IMR-90 (cell line): ENCODE measurements at regions not wholly inside any gene's neighbourhood (a gene's known extent, or its start where the extent isn't known, plus 50 kb on each side); places are given as distances from the start of the nearest gene placed in this dataset.

Source experiments
- ATAC-seq: fragments of 200-7000 bp; cut with Tn5 transposase; 2 replicates; pipeline ENCODE4 v1.9.1; 2020; ENCODE audit warnings: low read depth, mild to moderate bottlenecking, moderate library complexity
- BruUV-seq: library from RNA; stranded (reverse); fragments of 400-500 nt; replicated peaks from 2 replicates; lab custom pipeline; 2021; lab: Mats Ljungman, UMichigan
- CTCF ChIA-PET: fragments of 300-600 bp; formaldehyde crosslinking; extraction: SDS; loops from one replicate; lab custom pipeline; 2021; ENCODE audit warnings: antibody characterized with exemption; lab: Yijun Ruan, JAX
- POLR2A ChIA-PET: fragments of 300-600 bp; sonication (Branson Sonifier 250); formaldehyde crosslinking; loops from one replicate; lab custom pipeline; 2022; ENCODE audit warnings: antibody characterized with exemption; ENCODE audit not compliant: unreplicated experiment; lab: Charles Lee
- DNase-seq: peaks from one replicate; pipeline ENCODE4 v3.0.0; 2013
- H2AFZ ChIP-seq: replicated peaks from 2 replicates; pipeline ENCODE3; 2013; ENCODE audit warnings: low read length, mild to moderate bottlenecking; ENCODE audit not compliant: poor library complexity
- H2AK5ac ChIP-seq: 2 replicates; pipeline ENCODE4 v1.6.1; 2013; ENCODE audit warnings: low read depth, low read length, inconsistent platforms
- H2AK9ac ChIP-seq: replicated peaks from 2 replicates; pipeline ENCODE3; 2013; ENCODE audit warnings: mild to moderate bottlenecking, low read depth, low read length, moderate library complexity; ENCODE audit not compliant: poor library complexity
- H2BK120ac ChIP-seq: 2 replicates; pipeline ENCODE4 v1.6.1; 2013; ENCODE audit warnings: low read depth, low read length, inconsistent platforms
- H2BK15ac ChIP-seq: 3 replicates; pipeline ENCODE4 v1.6.1; 2013; ENCODE audit warnings: low read depth, low read length, inconsistent platforms
- H2BK20ac ChIP-seq: 2 replicates; pipeline ENCODE4 v1.6.1; 2013; ENCODE audit warnings: low read depth, mild to moderate bottlenecking, inconsistent platforms, low read length, moderate library complexity
- H2BK5ac ChIP-seq: 2 replicates; pipeline ENCODE4 v1.6.1; 2013; ENCODE audit warnings: mild to moderate bottlenecking, low read depth, low read length, inconsistent platforms; ENCODE audit not compliant: poor library complexity, severe bottlenecking
- H3K14ac ChIP-seq: replicated peaks from 2 replicates; pipeline ENCODE4 v1.6.1; 2013; ENCODE audit warnings: low read depth, low read length, inconsistent platforms
- H3K18ac ChIP-seq: 2 replicates; pipeline ENCODE4 v1.6.1; 2013; ENCODE audit warnings: low read depth, low read length, control low read depth
- H3K23ac ChIP-seq: 2 replicates; pipeline ENCODE4 v1.6.1; 2013; ENCODE audit warnings: low read depth, low read length, inconsistent platforms
- H3K27ac ChIP-seq: 2 replicates; pipeline ENCODE4 v1.5.1; 2013; ENCODE audit warnings: mild to moderate bottlenecking, control low read depth, low read length; ENCODE audit not compliant: insufficient read depth
- H3K27me3 ChIP-seq: 2 replicates; pipeline ENCODE4 v1.6.1; 2013; ENCODE audit warnings: low read length; ENCODE audit not compliant: control insufficient read depth, insufficient read depth
- H3K36me3 ChIP-seq: 2 replicates; pipeline ENCODE4 v1.6.1; 2013; ENCODE audit warnings: low read length, mixed read lengths; ENCODE audit not compliant: control insufficient read depth, insufficient read depth
- H3K4ac ChIP-seq: 2 replicates; pipeline ENCODE4 v1.6.1; 2013; ENCODE audit warnings: low read depth, low read length, inconsistent platforms
- H3K4me1 ChIP-seq: 2 replicates; pipeline ENCODE4 v1.6.1; 2013; ENCODE audit warnings: low read length, mixed read lengths; ENCODE audit not compliant: control insufficient read depth, insufficient read depth
- H3K4me2 ChIP-seq: 2 replicates; pipeline ENCODE4 v1.6.1; 2013; ENCODE audit warnings: low read depth, mild to moderate bottlenecking, control low read depth, low read length, moderate library complexity
- H3K4me3 ChIP-seq: 2 replicates; pipeline ENCODE4 v1.5.1; 2013; ENCODE audit warnings: low read depth, mild to moderate bottlenecking, control low read depth, low read length, moderate library complexity; ENCODE audit not compliant: insufficient read depth
- H3K56ac ChIP-seq: 2 replicates; pipeline ENCODE4 v1.6.1; 2013; ENCODE audit warnings: low read length, inconsistent platforms; ENCODE audit not compliant: insufficient read depth; ENCODE audit errors: extremely low read depth
- H3K79me1 ChIP-seq, 2 experiments: 2 replicates each; pipeline ENCODE4 v1.6.1; 2013; ENCODE audit warnings: low read length in 2 of 2, inconsistent platforms in 1 of 2, low read depth in 1 of 2
- H3K9ac ChIP-seq: 2 replicates; pipeline ENCODE4 v1.6.1; 2013; ENCODE audit warnings: low read depth, low read length, control low read depth
- H3K9me1 ChIP-seq: 2 replicates; pipeline ENCODE4 v1.6.1; 2013; ENCODE audit warnings: low read length, inconsistent platforms; ENCODE audit not compliant: insufficient read depth
- H3K9me3 ChIP-seq: 2 replicates; pipeline ENCODE4 v1.6.1; 2013; ENCODE audit warnings: low read length; ENCODE audit not compliant: control insufficient read depth, insufficient read depth
- H4K20me1 ChIP-seq: 2 replicates; pipeline ENCODE4 v1.6.1; 2013; ENCODE audit warnings: low read length, inconsistent platforms; ENCODE audit not compliant: insufficient read depth
- H4K5ac ChIP-seq: 2 replicates; pipeline ENCODE4 v1.6.1; 2013; ENCODE audit warnings: mild to moderate bottlenecking, low read depth, low read length, control low read depth
- H4K8ac ChIP-seq, 2 experiments: 2 replicates each; pipeline ENCODE4 v1.6.1; 2013; ENCODE audit warnings: low read depth in 2 of 2, low read length in 2 of 2, control low read depth in 1 of 2, inconsistent platforms in 1 of 2
- H4K91ac ChIP-seq: 2 replicates; pipeline ENCODE4 v1.6.1; 2013; ENCODE audit warnings: low read depth, low read length, inconsistent platforms; ENCODE audit not compliant: insufficient read depth
- BHLHE40 ChIP-seq: fragments of 150-350 bp; IDR thresholded peaks from 2 replicates; pipeline ENCODE4 v1.6.1; 2016; ENCODE audit warnings: mild to moderate bottlenecking, low read depth, low read length
- CHD1 ChIP-seq: IDR thresholded peaks from 2 replicates; pipeline ENCODE4 v1.6.1; 2012; ENCODE audit warnings: low read depth, low read length, improper control_type of control experiment
- CTCF ChIP-seq: conservative IDR thresholded peaks from 2 replicates; pipeline ENCODE4 v1.5.1; 2012; ENCODE audit warnings: mild to moderate bottlenecking, low read depth, low read length, improper control_type of control experiment
- FOS ChIP-seq: fragments of 150-350 bp; IDR thresholded peaks from 2 replicates; pipeline ENCODE4 v1.6.1; 2016; ENCODE audit warnings: low read depth, low read length
- MAZ ChIP-seq: IDR thresholded peaks from 2 replicates; pipeline ENCODE4 v1.6.1; 2012; ENCODE audit warnings: low read depth, mild to moderate bottlenecking, low read length, improper control_type of control experiment, moderate library complexity, borderline replicate concordance
- NFE2L2 ChIP-seq: fragments of 150-350 bp; IDR thresholded peaks from 2 replicates; pipeline ENCODE4 v1.6.1; 2016; ENCODE audit warnings: low read depth, mild to moderate bottlenecking, low read length
- SMC3 ChIP-seq: fragments of 150-350 bp; IDR thresholded peaks from 2 replicates; pipeline ENCODE4 v1.6.1; 2016; ENCODE audit warnings: low read depth, mild to moderate bottlenecking, antibody characterized with exemption, low read length, moderate library complexity
- WGBS, 2 experiments: methylation state at CpG; one replicate each; pipeline versions ENCODE4 v1.1.5 to v1.1.7; 2013; ENCODE audit warnings: missing lambda C conversion rate in 2 of 2; ENCODE audit not compliant: insufficient read length in 1 of 2; ENCODE audit errors: extremely low coverage in 2 of 2; 5-methylcytosine and 5-hydroxymethylcytosine counted together
- dilution Hi-C: fragments of 300-500 bp; cut with HindIII; formaldehyde crosslinking; loops from one replicate; pipeline ENCODE4 v1.14.3; 2018; ENCODE audit warnings: low sequenced_read_pairs; ENCODE audit not compliant: unreplicated experiment
- in situ Hi-C: fragments of 300-500 bp; cut with MboI; formaldehyde crosslinking; loops from 3 replicates; pipeline ENCODE4 v1.14.3; 2019; ENCODE audit warnings: low sequenced_read_pairs, inconsistent platforms, mixed read lengths
- intact Hi-C: fragments of 100-400 bp; cut with micrococcal nuclease; formaldehyde crosslinking; loops from 2 replicates; pipeline ENCODE4 v1.10.0; 2022

GRCh38 chr4:16360694-16361262 is 134.5 kb upstream of the TAPT1 start:
- Histone ChIP-seq H4K91ac (no peak overlapping the region), H3K79me1 (no peaks in the 10 kb centered on the region), H3K4me2 (no peak overlapping the region), H3K9me3 (no peaks in the 10 kb centered on the region), H4K5ac (no peak overlapping the region), H4K8ac (no peak overlapping the region), H2BK15ac (no peak overlapping the region), H2BK20ac (no peak overlapping the region), H2AK5ac (no peak overlapping the region), H3K36me3 (no peaks in the 10 kb centered on the region), H2AFZ (no peak overlapping the region), H4K20me1 (no peaks in the 10 kb centered on the region), H2BK120ac (no peak overlapping the region), H2AK9ac (no peak overlapping the region), H3K27ac (no peak overlapping the region), H3K23ac (no peak overlapping the region), H3K4me1 (no peaks in the 10 kb centered on the region), H3K27me3 (peaks cover 2% of the 10 kb centered on the region; the same call in 1 of the 2 replicates), H3K9ac (no peak overlapping the region), H2BK5ac (no peak overlapping the region), H3K18ac (no peak overlapping the region), H3K14ac (no peak overlapping the region), H3K56ac (no peak overlapping the region), H3K4ac (no peak overlapping the region), H3K9me1 (no peaks in the 10 kb centered on the region), H3K4me3 (no peak overlapping the region)
- TF ChIP-seq SMC3, result no peak
- no peak for TF ChIP-seq MAZ
- no peak for TF ChIP-seq BHLHE40
- TF ChIP-seq CHD1, result no peak
- no peak for TF ChIP-seq NFE2L2
- no peak for TF ChIP-seq FOS
- TF ChIP-seq CTCF, result no peak
- ChIA-PET CTCF (no interaction called here), POLR2A (no interaction called here)
- dilution Hi-C loops (no loop called here), intact Hi-C loops (no loop called here), in situ Hi-C loops (no loop called here)
- ATAC-seq (no peak), DNase-seq (no peak)
- BruUV-seq, result no TSS peak
- 77 to 100% methylated on average over 6 to 8 of the region's 36 CpGs for WGBS, 2 experiments
